Endothelial cell of umbilical vein (primary cell): ENCODE measurements at regions not wholly inside any gene's neighbourhood (a gene's known extent, or its start where the extent isn't known, plus 50 kb on each side); places are given as distances from the start of the nearest gene placed in this dataset.

Source experiments
- BruUV-seq: library from RNA; stranded (reverse); fragments of 400-500 nt; replicated peaks from 2 replicates; lab custom pipeline; 2021; lab: Mats Ljungman, UMichigan
- CTCF ChIA-PET: fragments of 300-600, 350-600 bp; sonication (Branson Sonifier 250); formaldehyde crosslinking; loops from one replicate; lab custom pipeline; 2021; ENCODE audit warnings: antibody characterized with exemption, inconsistent platforms; lab: Charles Lee
- POLR2A ChIA-PET: fragments of 300-600, 350-600 bp; sonication (Branson Sonifier 250); formaldehyde crosslinking; loops from one replicate; lab custom pipeline; 2021; ENCODE audit warnings: antibody characterized with exemption, inconsistent platforms; lab: Charles Lee
- DNase-seq: peaks from one replicate; pipeline ENCODE4 v3.0.0-alpha.2; 2011; ENCODE audit warnings: low read depth, low spot score
- FAIRE-seq: peaks from 2 replicates; lab custom pipeline; 2011; peaks lifted over from hg19 to GRCh38; lab: Jason Lieb, UNC
- H2AFZ ChIP-seq: 2 replicates; pipeline ENCODE4 v1.6.0; 2012; ENCODE audit warnings: low read depth, low read length, control low read depth, inconsistent platforms
- H3K27ac ChIP-seq: 2 replicates; pipeline ENCODE4 v1.5.1; 2011; ENCODE audit warnings: low read depth, mild to moderate bottlenecking, control low read depth, low read length, moderate library complexity; ENCODE audit not compliant: insufficient read depth
- H3K27me3 ChIP-seq, 2 experiments: 2 replicates each; pipeline versions ENCODE4 v1.6.0 to v1.6.1; 2011; ENCODE audit warnings: low read length in 2 of 2, mixed read lengths in 1 of 2; ENCODE audit not compliant: control insufficient read depth in 2 of 2, insufficient read depth in 2 of 2
- H3K36me3 ChIP-seq, 2 experiments: 2 replicates in 1 of 2; 3 replicates in 1 of 2; pipeline ENCODE4 v1.5.1; 2011; ENCODE audit warnings: low read length in 2 of 2, mild to moderate bottlenecking in 1 of 2, moderate library complexity in 1 of 2; ENCODE audit not compliant: control insufficient read depth in 2 of 2, insufficient read depth in 2 of 2; ENCODE audit errors: extremely low read depth in 1 of 2
- H3K4me1 ChIP-seq: 3 replicates; pipeline ENCODE4 v1.5.1; 2011; ENCODE audit warnings: mild to moderate bottlenecking, low read length; ENCODE audit not compliant: control insufficient read depth, insufficient read depth; ENCODE audit errors: extremely low read depth
- H3K4me2 ChIP-seq: 2 replicates; pipeline ENCODE4 v1.6.1; 2011; ENCODE audit warnings: low read length, control low read depth, mixed read lengths; ENCODE audit not compliant: insufficient read depth
- H3K4me3 ChIP-seq, 3 experiments: fragments of 200-600 bp in 1 of 3; sonication (generic), shearing (Covaris generic) in 1 of 3; replicated peaks in 1 of 3; 2 replicates each; pipeline ENCODE4 v1.5.1; 2011 to 2016; ENCODE audit warnings: control low read depth in 3 of 3, low read length in 3 of 3, mild to moderate bottlenecking in 2 of 3, inconsistent platforms in 1 of 3, low read depth in 1 of 3, moderate library complexity in 1 of 3; ENCODE audit not compliant: insufficient read depth in 1 of 3
- H3K79me2 ChIP-seq: 2 replicates; pipeline ENCODE4 v1.6.0; 2012; ENCODE audit warnings: low read length, inconsistent platforms; ENCODE audit not compliant: control insufficient read depth, insufficient read depth
- H3K9ac ChIP-seq: replicated peaks from 2 replicates; pipeline ENCODE3; 2011; ENCODE audit warnings: low read length, control low read depth; ENCODE audit not compliant: insufficient read depth; ENCODE audit errors: extremely low read depth
- H3K9me1 ChIP-seq: replicated peaks from 3 replicates; pipeline ENCODE4 v1.6.0; 2011; ENCODE audit warnings: mild to moderate bottlenecking, low read length; ENCODE audit not compliant: control insufficient read depth, insufficient read depth; ENCODE audit errors: extremely low read depth
- H3K9me3 ChIP-seq: replicated peaks from 2 replicates; pipeline ENCODE4 v1.5.1; 2012; ENCODE audit warnings: low read length, inconsistent platforms; ENCODE audit not compliant: control insufficient read depth, insufficient read depth
- H4K20me1 ChIP-seq: replicated peaks from 2 replicates; pipeline ENCODE3; 2011; ENCODE audit warnings: mild to moderate bottlenecking, low read length; ENCODE audit not compliant: control insufficient read depth, insufficient read depth; ENCODE audit errors: extremely low read depth
- EZH2 ChIP-seq: IDR thresholded peaks from 2 replicates; pipeline ENCODE4 v1.6.1; 2012; ENCODE audit warnings: borderline replicate concordance, low read depth, mild to moderate bottlenecking, moderate library complexity, low read length, inconsistent platforms; ENCODE audit not compliant: severe bottlenecking
- FOS ChIP-seq: IDR thresholded peaks from 2 replicates; pipeline ENCODE4 v1.6.1; 2011; ENCODE audit warnings: mild to moderate bottlenecking, low read length, moderate library complexity, borderline replicate concordance; ENCODE audit not compliant: insufficient read depth
- GATA2 ChIP-seq: IDR thresholded peaks from 2 replicates; pipeline ENCODE4 v1.7.0; 2011; ENCODE audit warnings: low read depth, mild to moderate bottlenecking, moderate library complexity, mixed read lengths, low read length; ENCODE audit not compliant: insufficient read length, insufficient read depth
- JUN ChIP-seq: IDR thresholded peaks from 2 replicates; pipeline ENCODE4 v1.6.1; 2011; ENCODE audit warnings: borderline replicate concordance, low read depth; ENCODE audit not compliant: insufficient read length, insufficient read depth
- MYC ChIP-seq: IDR thresholded peaks from one replicate; pipeline ENCODE4 v1.6.1; 2011; ENCODE audit warnings: mild to moderate bottlenecking, low read depth, low read length
- POLR2A ChIP-seq: IDR thresholded peaks from 2 replicates; pipeline ENCODE4 v1.6.1; 2012; ENCODE audit warnings: low read depth, mild to moderate bottlenecking, control low read depth, low read length
- POLR2AphosphoS5 ChIP-seq: IDR thresholded peaks from 2 replicates; pipeline ENCODE4 v1.6.1; 2012; ENCODE audit warnings: low read depth, mild to moderate bottlenecking, control low read depth, low read length, moderate library complexity; ENCODE audit not compliant: insufficient read depth
- dilution Hi-C: fragments of 300-500 bp; cut with MboI; formaldehyde crosslinking; loops from one replicate; pipeline ENCODE4 v1.15.0; 2019; ENCODE audit warnings: low sequenced_read_pairs; ENCODE audit not compliant: extremely low pct_ligation_motif_present
- intact Hi-C: fragments of 100-400 bp; cut with micrococcal nuclease; formaldehyde crosslinking; loops from one replicate; pipeline ENCODE4 v1.10.0; 2022
- TF ChIP-seq, protein P1 (sequence below), 2 donors: IDR thresholded peaks; 1 replicate in 1 of 2; 2 replicates in 1 of 2; pipeline ENCODE4 v1.5.1; 2011; ENCODE audit warnings: low read length in 2 of 2, mild to moderate bottlenecking in 2 of 2, moderate library complexity in 2 of 2, control low read depth in 1 of 2, inconsistent platforms in 1 of 2, low read depth in 1 of 2; ENCODE audit not compliant: insufficient read depth in 1 of 2; ENCODE audit errors: extremely low read depth in 1 of 2
- TF ChIP-seq, protein P2 (sequence below): IDR thresholded peaks from 2 replicates; pipeline ENCODE4 v1.6.1; 2011; ENCODE audit not compliant: insufficient read depth, insufficient read length

DNA sequence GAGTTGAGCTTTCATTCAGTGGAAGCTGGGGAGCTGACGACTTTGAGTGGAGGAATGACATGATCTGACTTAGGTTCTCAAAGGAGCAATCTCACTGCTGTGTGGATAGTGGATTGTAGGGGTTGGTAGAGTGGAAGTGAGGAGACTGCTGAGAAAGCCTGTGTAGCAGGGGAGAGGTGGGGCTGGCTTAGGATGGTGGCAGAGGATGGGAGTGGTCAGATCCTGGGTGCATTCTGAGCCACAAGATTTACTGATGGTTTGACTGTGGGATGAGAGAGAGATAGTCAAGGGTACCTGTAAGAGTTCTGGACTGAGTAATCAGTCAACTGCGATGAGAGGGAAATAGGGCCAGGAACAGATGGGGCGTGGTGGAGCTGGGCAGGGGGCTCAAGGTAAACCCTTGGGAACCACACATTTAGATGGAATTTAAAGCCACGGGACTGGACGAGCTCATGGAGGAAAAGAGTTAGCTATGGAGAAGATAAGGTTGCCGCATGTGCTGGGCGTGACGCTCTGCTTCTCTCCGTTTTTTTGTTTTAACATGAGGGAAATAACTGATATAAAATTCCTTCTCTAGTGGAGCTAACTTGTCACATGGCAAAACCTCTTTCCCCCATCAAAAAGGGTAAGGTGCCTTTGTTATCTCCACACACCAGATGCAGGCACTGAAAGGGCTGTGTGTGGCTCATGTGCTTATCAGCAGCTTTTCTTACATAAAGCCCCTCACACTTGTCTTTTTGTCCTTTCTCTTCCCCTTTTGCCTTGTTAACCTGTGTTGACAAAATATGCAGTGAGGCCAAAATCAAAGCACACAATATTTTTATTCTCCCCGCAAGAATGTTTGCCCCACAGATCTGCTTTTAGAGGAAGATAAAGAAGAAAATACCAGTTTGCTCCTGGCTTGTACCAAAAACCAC lies 379.8 kb downstream of the TSN start:
- H4K20me1 ChIP-seq: no peaks in the 10 kb centered on the region
- intact Hi-C loops (no loop called here), dilution Hi-C loops (no loop called here)
- TF ChIP-seq MYC (no peak), FOS (no peak), POLR2AphosphoS5 (no peak), POLR2A (no peak), GATA2 (no peak), JUN (no peak), EZH2 (no peak)
- TF ChIP-seq, protein P1, sequence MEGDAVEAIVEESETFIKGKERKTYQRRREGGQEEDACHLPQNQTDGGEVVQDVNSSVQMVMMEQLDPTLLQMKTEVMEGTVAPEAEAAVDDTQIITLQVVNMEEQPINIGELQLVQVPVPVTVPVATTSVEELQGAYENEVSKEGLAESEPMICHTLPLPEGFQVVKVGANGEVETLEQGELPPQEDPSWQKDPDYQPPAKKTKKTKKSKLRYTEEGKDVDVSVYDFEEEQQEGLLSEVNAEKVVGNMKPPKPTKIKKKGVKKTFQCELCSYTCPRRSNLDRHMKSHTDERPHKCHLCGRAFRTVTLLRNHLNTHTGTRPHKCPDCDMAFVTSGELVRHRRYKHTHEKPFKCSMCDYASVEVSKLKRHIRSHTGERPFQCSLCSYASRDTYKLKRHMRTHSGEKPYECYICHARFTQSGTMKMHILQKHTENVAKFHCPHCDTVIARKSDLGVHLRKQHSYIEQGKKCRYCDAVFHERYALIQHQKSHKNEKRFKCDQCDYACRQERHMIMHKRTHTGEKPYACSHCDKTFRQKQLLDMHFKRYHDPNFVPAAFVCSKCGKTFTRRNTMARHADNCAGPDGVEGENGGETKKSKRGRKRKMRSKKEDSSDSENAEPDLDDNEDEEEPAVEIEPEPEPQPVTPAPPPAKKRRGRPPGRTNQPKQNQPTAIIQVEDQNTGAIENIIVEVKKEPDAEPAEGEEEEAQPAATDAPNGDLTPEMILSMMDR (IDR thresholded peaks at IDR 0.05; ENCODE audit: extremely low read depth in 1 of 2, insufficient read depth in 1 of 2, low read depth in 1 of 2, low read length in 2 of 2): no peak
- TF ChIP-seq, protein P2, sequence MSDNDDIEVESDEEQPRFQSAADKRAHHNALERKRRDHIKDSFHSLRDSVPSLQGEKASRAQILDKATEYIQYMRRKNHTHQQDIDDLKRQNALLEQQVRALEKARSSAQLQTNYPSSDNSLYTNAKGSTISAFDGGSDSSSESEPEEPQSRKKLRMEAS: no peak
- CTCF ChIA-PET: no interaction called here
- no peak overlapping the region for H3K4me3 ChIP-seq
- FAIRE-seq: no peak
- H3K27ac ChIP-seq: no peak overlapping the region
- no peaks in the 10 kb centered on the region for H3K36me3 ChIP-seq
- no peaks in the 10 kb centered on the region for H3K4me1 ChIP-seq
- no peak overlapping the region for H3K4me2 ChIP-seq
- no TSS peak for BruUV-seq
- no peak for DNase-seq
- no peaks in the 10 kb centered on the region for H3K9me1 ChIP-seq
- H3K9me3 ChIP-seq: peaks cover 4% of the 10 kb centered on the region
- POLR2A ChIA-PET: no interaction called here
- H2AFZ ChIP-seq: no peak overlapping the region
- no peaks in the 10 kb centered on the region for H3K27me3 ChIP-seq
- H3K79me2 ChIP-seq: no peaks in the 10 kb centered on the region
- no peak overlapping the region for H3K9ac ChIP-seq
